ENCODE measurements at regions not wholly inside any gene's neighbourhood (a gene's known extent, or its start where the extent isn't known, plus 50 kb on each side); places are given as distances from the start of the nearest gene placed in this dataset.
A peak's percentile ranks its signal among the peaks of the same experiment; 100 is the strongest.

- no peak for DNase-seq
- H3K36me3 ChIP-seq = no peaks in the 10 kb centered on the region
- WGBS (ENCODE audit: insufficient coverage, low coverage, low lambda C conversion rate, missing lambda C conversion rate) = 61% methylated on average over 4 of the region's 5 CpGs
Measured at GRCh38 chr5:153079396-153079795, 411.1 kb upstream of the GRIA1 start.

DNA sequence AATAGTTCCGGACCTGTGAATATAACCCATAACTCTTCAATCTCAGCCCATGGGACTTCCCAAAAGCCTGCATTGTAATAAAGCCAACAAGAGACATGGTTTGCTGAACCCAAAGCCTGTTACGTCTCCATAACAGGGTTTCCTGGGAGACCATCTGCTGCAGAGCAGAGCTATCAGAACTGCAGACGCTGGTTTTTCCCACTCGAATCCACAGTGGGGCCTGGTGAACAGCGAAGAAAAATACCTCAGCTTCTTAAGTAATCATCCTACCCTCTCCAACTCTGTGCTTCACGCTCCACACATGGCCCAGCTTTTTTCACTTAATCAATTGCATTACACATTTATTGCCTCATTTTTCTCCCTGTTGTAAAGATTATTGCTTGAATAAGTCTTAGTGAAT is 409.5 kb upstream of the GRIA1 start:
- intact Hi-C loops (cut with DNase I) = no loop called here
- H3K9me3 ChIP-seq = no peaks in the 10 kb centered on the region
- no peaks in the 10 kb centered on the region for H3K36me3 ChIP-seq
- ATAC-seq = no peak
- TF ChIP-seq POLR2A (IDR thresholded peaks at IDR 0.05) (no peak), CTCF (IDR thresholded peaks at IDR 0.05) (no peak)
- 83% methylated on average over 2 of the region's 6 CpGs for WGBS (ENCODE audit: insufficient coverage, low coverage, low lambda C conversion rate, missing lambda C conversion rate)
- H3K4me1 ChIP-seq = no peaks in the 10 kb centered on the region
- no peak overlapping the region for H3K27ac ChIP-seq
- no peak overlapping the region for H3K4me3 ChIP-seq
- H3K27me3 ChIP-seq = no peaks in the 10 kb centered on the region
- no peak for DNase-seq

More at GRCh38 chr5:153079396-153079795, 411.1 kb upstream of the GRIA1 start:
- Histone ChIP-seq H3K27me3 (no peaks in the 10 kb centered on the region), H3K4me3 (no peak overlapping the region), H3K9me3 (no peaks in the 10 kb centered on the region), H3K4me1 (no peaks in the 10 kb centered on the region), H3K27ac (no peak overlapping the region)
- TF ChIP-seq CTCF (IDR thresholded peaks at IDR 0.05) = no peak
- no peak for TF ChIP-seq POLR2A (IDR thresholded peaks at IDR 0.05)
- ATAC-seq = no peak
- intact Hi-C loops (cut with DNase I) = no loop called here

- Histone ChIP-seq H3K4me1 (no peaks in the 10 kb centered on the region), H3K36me3 (no peaks in the 10 kb centered on the region), H3K4me3 (no peak overlapping the region), H3K27me3 (no peaks in the 10 kb centered on the region), H3K27ac (no peak overlapping the region), H3K9me3 (no peaks in the 10 kb centered on the region)
- ATAC-seq = peak in 1 of 4 donors; percentile 28
- intact Hi-C loops (cut with DNase I) = no loop called here
- no peak for DNase-seq
- WGBS (ENCODE audit: insufficient coverage, low coverage, low lambda C conversion rate, missing lambda C conversion rate) = 33% methylated on average over 4 of the region's 4 CpGs
- TF ChIP-seq POLR2A (IDR thresholded peaks at IDR 0.05) = no peak
- TF ChIP-seq CTCF (IDR thresholded peaks at IDR 0.05) = no peak
Measured at GRCh38 chr5:153081385-153081784, 409.1 kb upstream of the GRIA1 start.

DNA sequence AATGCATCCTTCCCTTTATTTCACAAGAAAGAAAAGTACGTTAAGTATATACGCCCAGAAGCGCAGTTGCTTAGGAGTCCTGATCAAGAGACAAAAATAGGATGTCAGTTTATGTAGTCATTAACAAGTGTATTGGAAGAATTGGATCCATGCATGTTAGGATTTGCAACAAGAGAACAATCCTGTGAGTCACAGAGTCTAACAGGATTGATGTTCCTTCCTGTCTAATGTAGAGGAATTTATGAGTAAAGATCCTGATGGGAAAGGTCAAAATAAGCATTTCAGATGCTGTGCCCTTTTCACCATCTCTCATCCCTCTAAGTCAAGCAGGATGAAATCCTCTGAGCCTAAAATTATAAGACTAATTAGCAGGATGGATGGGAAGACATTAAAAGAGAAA is 406.0 kb upstream of the GRIA1 start:
- Histone ChIP-seq H3K27me3 (no peaks in the 10 kb centered on the region), H3K27ac (no peak overlapping the region), H3K4me1 (no peaks in the 10 kb centered on the region), H3K4me3 (no peak overlapping the region), H3K36me3 (no peaks in the 10 kb centered on the region), H3K9me3 (no peaks in the 10 kb centered on the region)
- TF ChIP-seq CTCF (IDR thresholded peaks at IDR 0.05) = no peak
- TF ChIP-seq POLR2A (IDR thresholded peaks at IDR 0.05) = no peak
- intact Hi-C loops (cut with DNase I) = no loop called here
- DNase-seq (no peak), ATAC-seq (no peak)
- 82% methylated on average over 3 of the region's 3 CpGs for WGBS (ENCODE audit: insufficient coverage, low coverage, low lambda C conversion rate, missing lambda C conversion rate)

DNA sequence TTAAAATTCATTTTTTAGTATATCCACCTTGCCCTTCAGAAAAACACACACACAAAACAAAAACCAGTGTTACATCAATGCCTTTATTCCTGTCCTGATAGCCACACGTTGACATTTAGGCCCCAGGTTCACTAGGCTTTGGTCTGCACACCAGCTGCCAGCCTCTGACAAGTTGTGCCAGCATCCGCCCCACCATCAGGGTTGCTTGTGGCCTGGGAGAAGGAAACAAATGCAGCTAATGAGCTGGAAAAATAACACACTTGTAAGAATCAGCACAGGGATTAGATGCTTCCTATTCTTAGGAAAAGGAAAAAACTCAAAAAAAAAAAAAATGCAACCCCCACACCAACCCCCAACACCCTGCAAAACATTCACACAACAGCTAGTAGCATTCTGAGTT is 404.0 kb upstream of the GRIA1 start:
- Histone ChIP-seq H3K36me3 (no peaks in the 10 kb centered on the region), H3K4me1 (no peaks in the 10 kb centered on the region), H3K4me3 (no peak overlapping the region), H3K27me3 (no peaks in the 10 kb centered on the region), H3K27ac (no peak overlapping the region), H3K9me3 (no peaks in the 10 kb centered on the region)
- ATAC-seq (no peak), DNase-seq (no peak)
- TF ChIP-seq CTCF (IDR thresholded peaks at IDR 0.05) = no peak
- no peak for TF ChIP-seq POLR2A (IDR thresholded peaks at IDR 0.05)
- WGBS (ENCODE audit: insufficient coverage, low coverage, low lambda C conversion rate, missing lambda C conversion rate) = 31% methylated on average over 2 of the region's 2 CpGs
- intact Hi-C loops (cut with DNase I) = no loop called here

Measured in right lobe of liver (tissue), 6 donors.